Panc1 (cell line): ENCODE measurements at regions not wholly inside any gene's neighbourhood (a gene's known extent, or its start where the extent isn't known, plus 50 kb on each side); places are given as distances from the start of the nearest gene placed in this dataset.

Source experiments
- ATAC-seq: fragments of 200-7000 bp; cut with Tn5 transposase; 2 replicates; pipeline ENCODE4 v1.9.1; 2020; ENCODE audit warnings: mild to moderate bottlenecking, moderate library complexity
- BruUV-seq: library from RNA; stranded (reverse); fragments of 400-500 nt; replicated peaks from 2 replicates; lab custom pipeline; 2021; lab: Mats Ljungman, UMichigan
- CTCF ChIA-PET: fragments of 300-600 bp; sonication (Branson Sonifier 250); formaldehyde crosslinking; loops from one replicate; lab custom pipeline; 2022; ENCODE audit warnings: antibody characterized with exemption; lab: Charles Lee
- POLR2A ChIA-PET: fragments of 300-600 bp; sonication (Branson Sonifier 250); formaldehyde crosslinking; loops from one replicate; lab custom pipeline; 2022; ENCODE audit warnings: antibody characterized with exemption; lab: Charles Lee
- DNase-seq: peaks from one replicate; pipeline ENCODE4 v3.0.0-alpha.2; 2010; ENCODE audit warnings: low read depth, low spot score
- H3K27ac ChIP-seq: 2 replicates; pipeline ENCODE4 v1.5.1; 2011; ENCODE audit warnings: mild to moderate bottlenecking, low read length, inconsistent platforms
- H3K27me3 ChIP-seq: fragments of 200-500 bp; sonication (Bioruptor generic); 2 replicates; pipeline ENCODE4 v1.6.0; 2014; ENCODE audit warnings: low read length, inconsistent platforms; ENCODE audit not compliant: control insufficient read depth, insufficient read depth
- H3K36me3 ChIP-seq: fragments of 200-500 bp; sonication (Bioruptor generic); 2 replicates; pipeline ENCODE4 v1.5.1; 2014; ENCODE audit warnings: inconsistent platforms, mild to moderate bottlenecking, low read length, moderate library complexity; ENCODE audit not compliant: control insufficient read depth, insufficient read depth
- H3K4me1 ChIP-seq: 2 replicates; pipeline ENCODE4 v1.5.1; 2011; ENCODE audit warnings: inconsistent platforms, mild to moderate bottlenecking, low read length, moderate library complexity; ENCODE audit not compliant: control insufficient read depth, insufficient read depth
- H3K4me3 ChIP-seq, 2 experiments: 2 replicates each; pipeline ENCODE4 v1.5.1; 2011 to 2012; ENCODE audit warnings: low read depth in 2 of 2, low read length in 2 of 2, mild to moderate bottlenecking in 2 of 2, inconsistent platforms in 1 of 2, moderate library complexity in 1 of 2
- H3K9me3 ChIP-seq: fragments of 200-500 bp; sonication (Bioruptor generic); 2 replicates; pipeline ENCODE4 v1.5.1; 2014; ENCODE audit warnings: low read depth, mild to moderate bottlenecking, inconsistent platforms, low read length, moderate library complexity; ENCODE audit not compliant: control insufficient read depth, insufficient read depth
- CTCF ChIP-seq: fragments of 450-650 bp; IDR thresholded peaks from 2 replicates; pipeline ENCODE4 v1.5.1; 2017; ENCODE audit warnings: mild to moderate bottlenecking
- POLR2AphosphoS5 ChIP-seq: IDR thresholded peaks from 2 replicates; pipeline ENCODE4 v1.6.1; 2012; ENCODE audit warnings: mild to moderate bottlenecking, low read depth, low read length, moderate library complexity
- REST ChIP-seq, 2 experiments: IDR thresholded peaks; 2 replicates each; pipeline ENCODE4 v1.6.1; 2011 to 2012; ENCODE audit warnings: low read depth in 2 of 2, control low read depth in 1 of 2, low read length in 1 of 2, mild to moderate bottlenecking in 1 of 2, moderate library complexity in 1 of 2; ENCODE audit not compliant: insufficient read depth in 1 of 2
- SIN3A ChIP-seq: IDR thresholded peaks from 2 replicates; pipeline ENCODE4 v1.6.1; 2012; ENCODE audit warnings: low read depth, mild to moderate bottlenecking, low read length, moderate library complexity, borderline replicate concordance; ENCODE audit not compliant: insufficient read depth
- TCF7L2 ChIP-seq: IDR thresholded peaks from 2 replicates; pipeline ENCODE4 v1.6.1; 2011; ENCODE audit warnings: mild to moderate bottlenecking, low read depth, low read length, inconsistent platforms
- in situ Hi-C: cut with HindIII; loops from 2 replicates; pipeline ENCODE4 v1.10.0; 2016; ENCODE audit warnings: low sequenced_read_pairs, low pct_unique_long_range_greater_than_20kb
- intact Hi-C: fragments of 100-400 bp; cut with micrococcal nuclease; formaldehyde crosslinking; loops from one replicate; pipeline ENCODE4 v1.10.0; 2022; ENCODE audit not compliant: unreplicated experiment

- no peak overlapping the region for H3K4me3 ChIP-seq
- ChIA-PET CTCF (interaction anchor here (0.6 kb wide), 1 partner anchor 696 kb away, joined by 3 read pairs; no protein-coding TSS in a partner anchor), POLR2A (no interaction called here)
- no peak for TF ChIP-seq REST (IDR thresholded peaks at IDR 0.05; ENCODE audit: insufficient read depth in 1 of 2, low read depth in 2 of 2, low read length in 1 of 2)
- TF ChIP-seq CTCF, result no peak
- TF ChIP-seq SIN3A, result no peak
- no peak for TF ChIP-seq POLR2AphosphoS5
- TF ChIP-seq TCF7L2, result no peak
- no TSS peak for BruUV-seq
- H3K9me3 ChIP-seq, result no peaks in the 10 kb centered on the region
- H3K27ac ChIP-seq, result no peak overlapping the region
- H3K27me3 ChIP-seq, result no peaks in the 10 kb centered on the region
- DNase-seq, result no peak
- ATAC-seq, result no peak
- in situ Hi-C loops (no loop called here), intact Hi-C loops (no loop called here)
- no peaks in the 10 kb centered on the region for H3K4me1 ChIP-seq
- H3K36me3 ChIP-seq, result no peaks in the 10 kb centered on the region
Observed at GRCh38 chr5:179485845-179486575, 64.3 kb upstream of the RUFY1 start.

GRCh38 chr5:179484761-179485160 lies 65.6 kb upstream of the RUFY1 start:
- no TSS peak for BruUV-seq
- in situ Hi-C loops, result no loop called here
- no peaks in the 10 kb centered on the region for H3K27me3 ChIP-seq
- ATAC-seq, result no peak
- POLR2A ChIA-PET, result no interaction called here
- H3K36me3 ChIP-seq, result no peaks in the 10 kb centered on the region
- H3K4me1 ChIP-seq, result no peaks in the 10 kb centered on the region
- H3K27ac ChIP-seq, result no peak overlapping the region
- TF ChIP-seq SIN3A, result no peak
- no peak for TF ChIP-seq POLR2AphosphoS5
- TF ChIP-seq TCF7L2, result no peak
- TF ChIP-seq CTCF, result no peak
- no peak for TF ChIP-seq REST (IDR thresholded peaks at IDR 0.05; ENCODE audit: insufficient read depth in 1 of 2, low read depth in 2 of 2, low read length in 1 of 2)
- CTCF ChIA-PET, result no interaction called here
- intact Hi-C loops, result no loop called here
- no peaks in the 10 kb centered on the region for H3K9me3 ChIP-seq
- DNase-seq, result no peak
- H3K4me3 ChIP-seq, result no peak overlapping the region
